ENCODE measurements at regions not wholly inside any gene's neighbourhood (a gene's known extent, or its start where the extent isn't known, plus 50 kb on each side); places are given as distances from the start of the nearest gene placed in this dataset.

DNA sequence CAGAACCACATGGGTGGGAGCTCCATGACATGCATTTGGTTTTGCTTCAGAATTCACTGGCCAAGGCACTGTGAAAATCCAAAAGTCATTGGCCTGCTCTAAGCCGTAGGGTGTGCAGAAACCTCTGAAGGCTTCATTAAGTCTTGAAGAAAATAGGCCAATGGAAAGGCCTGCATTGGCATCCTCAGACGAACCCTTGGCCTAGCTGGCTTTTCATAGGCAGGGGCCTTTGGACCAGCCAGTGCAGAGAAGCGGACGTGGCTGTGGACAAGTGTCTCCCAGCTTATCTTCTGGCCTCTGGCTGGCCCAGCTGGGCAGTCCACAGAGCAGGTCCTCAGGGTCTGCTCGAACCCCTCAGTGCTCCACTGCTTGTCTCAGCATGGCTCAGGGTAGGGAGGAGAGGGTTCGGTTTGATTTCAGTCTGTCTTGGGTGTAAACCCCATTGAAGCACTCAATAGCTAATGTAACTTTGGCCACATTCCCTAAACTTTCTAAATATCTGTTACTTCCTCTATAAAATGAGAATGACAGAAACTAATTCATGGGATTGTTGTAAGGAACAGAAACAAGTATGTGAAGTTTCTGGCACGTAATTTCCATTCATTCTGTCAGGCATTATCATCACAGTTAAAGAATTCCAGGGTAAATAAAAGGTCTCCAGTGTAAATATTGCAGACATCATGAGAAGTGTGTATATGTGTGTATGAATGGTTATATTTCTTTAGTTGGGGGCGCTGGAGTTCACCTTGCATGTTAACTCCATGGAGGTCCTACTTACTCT, 125.5 kb downstream of the TFCP2L1 start:
- TF ChIP-seq EP300 (IDR thresholded peaks at IDR 0.05) = no peak
- TF ChIP-seq, protein P1, sequence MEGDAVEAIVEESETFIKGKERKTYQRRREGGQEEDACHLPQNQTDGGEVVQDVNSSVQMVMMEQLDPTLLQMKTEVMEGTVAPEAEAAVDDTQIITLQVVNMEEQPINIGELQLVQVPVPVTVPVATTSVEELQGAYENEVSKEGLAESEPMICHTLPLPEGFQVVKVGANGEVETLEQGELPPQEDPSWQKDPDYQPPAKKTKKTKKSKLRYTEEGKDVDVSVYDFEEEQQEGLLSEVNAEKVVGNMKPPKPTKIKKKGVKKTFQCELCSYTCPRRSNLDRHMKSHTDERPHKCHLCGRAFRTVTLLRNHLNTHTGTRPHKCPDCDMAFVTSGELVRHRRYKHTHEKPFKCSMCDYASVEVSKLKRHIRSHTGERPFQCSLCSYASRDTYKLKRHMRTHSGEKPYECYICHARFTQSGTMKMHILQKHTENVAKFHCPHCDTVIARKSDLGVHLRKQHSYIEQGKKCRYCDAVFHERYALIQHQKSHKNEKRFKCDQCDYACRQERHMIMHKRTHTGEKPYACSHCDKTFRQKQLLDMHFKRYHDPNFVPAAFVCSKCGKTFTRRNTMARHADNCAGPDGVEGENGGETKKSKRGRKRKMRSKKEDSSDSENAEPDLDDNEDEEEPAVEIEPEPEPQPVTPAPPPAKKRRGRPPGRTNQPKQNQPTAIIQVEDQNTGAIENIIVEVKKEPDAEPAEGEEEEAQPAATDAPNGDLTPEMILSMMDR (IDR thresholded peaks at IDR 0.05) = no peak
- no peak for TF ChIP-seq POLR2A (IDR thresholded peaks at IDR 0.05)
- TF ChIP-seq POLR2AphosphoS5 (IDR thresholded peaks at IDR 0.05) = no peak

Data from upper lobe of left lung (tissue), 4 donors.